22Rv1 (cell line): ENCODE measurements at regions not wholly inside any gene's neighbourhood (a gene's known extent, or its start where the extent isn't known, plus 50 kb on each side); places are given as distances from the start of the nearest gene placed in this dataset.
A peak's percentile ranks its signal among the peaks of the same experiment; 100 is the strongest.

ENCODE experiments used
- H3K27ac ChIP-seq: fragments of 450-650 bp; 2 replicates; pipeline ENCODE4 v1.5.1; 2017
- CTCF ChIP-seq: fragments of 450-650 bp; IDR thresholded peaks from 2 replicates; pipeline ENCODE4 v1.5.1; 2017; ENCODE audit warnings: mild to moderate bottlenecking
- ZFX ChIP-seq: fragments of 450-650 bp; IDR thresholded peaks from 2 replicates; pipeline ENCODE4 v1.6.1; 2017; ENCODE audit warnings: antibody characterized with exemption, borderline replicate concordance

- no peak for TF ChIP-seq CTCF
- TF ChIP-seq ZFX, result no peak
- H3K27ac ChIP-seq, result no peak overlapping the region
Observed at GRCh38 chr2:47654790-47655562, 84.2 kb upstream of the KCNK12 start.

- H3K27ac ChIP-seq, result no peak overlapping the region
- TF ChIP-seq ZFX, result no peak
- peak; percentile 21; the same call in 1 of the 2 replicates for TF ChIP-seq CTCF
Observed at GRCh38 chr2:47653902-47654789, 83.4 kb upstream of the KCNK12 start.

- no peak for TF ChIP-seq ZFX
- no peak for TF ChIP-seq CTCF
- no peak overlapping the region for H3K27ac ChIP-seq
Observed at GRCh38 chr2:47653036-47653435, 82.3 kb upstream of the KCNK12 start.

- no peak overlapping the region for H3K27ac ChIP-seq
- TF ChIP-seq ZFX (no peak), CTCF (no peak)
Observed at GRCh38 chr2:47652061-47652690, 81.4 kb upstream of the KCNK12 start.

- no peak overlapping the region for H3K27ac ChIP-seq
- TF ChIP-seq ZFX (no peak), CTCF (no peak)
Observed at GRCh38 chr2:47651296-47651695, 80.5 kb upstream of the KCNK12 start.

GRCh38 chr2:47650001-47650535, 79.3 kb upstream of the KCNK12 start:
- TF ChIP-seq CTCF (no peak), ZFX (no peak)
- H3K27ac ChIP-seq, result no peak overlapping the region
